Loucy (cell line): ENCODE measurements at regions not wholly inside any gene's neighbourhood (a gene's known extent, or its start where the extent isn't known, plus 50 kb on each side); places are given as distances from the start of the nearest gene placed in this dataset.

Experiments used
- CTCF ChIP-seq: fragments of 200-600 bp; sonication (generic); conservative IDR thresholded peaks from 2 replicates; pipeline ENCODE4 v1.5.1; 2014; ENCODE audit warnings: mild to moderate bottlenecking, antibody characterized with exemption, low read length
- EZH2phosphoT487 ChIP-seq: fragments of 200-600 bp; IDR thresholded peaks from 2 replicates; pipeline ENCODE4 v1.6.1; 2018; ENCODE audit warnings: antibody characterized with exemption, mild to moderate bottlenecking, moderate library complexity, borderline replicate concordance

- TF ChIP-seq CTCF = no peak
- no peak for TF ChIP-seq EZH2phosphoT487
Observed at GRCh38 chr15:70407336-70407670, 309.6 kb upstream of the TLE3 start.
